ENCODE measurements at regions not wholly inside any gene's neighbourhood (a gene's known extent, or its start where the extent isn't known, plus 50 kb on each side); places are given as distances from the start of the nearest gene placed in this dataset.
"Not testable (repeated sequence)": the region's sequence is repeated elsewhere in the genome, so short reads cannot be mapped to it uniquely, and the experiment has no call there.

DNA sequence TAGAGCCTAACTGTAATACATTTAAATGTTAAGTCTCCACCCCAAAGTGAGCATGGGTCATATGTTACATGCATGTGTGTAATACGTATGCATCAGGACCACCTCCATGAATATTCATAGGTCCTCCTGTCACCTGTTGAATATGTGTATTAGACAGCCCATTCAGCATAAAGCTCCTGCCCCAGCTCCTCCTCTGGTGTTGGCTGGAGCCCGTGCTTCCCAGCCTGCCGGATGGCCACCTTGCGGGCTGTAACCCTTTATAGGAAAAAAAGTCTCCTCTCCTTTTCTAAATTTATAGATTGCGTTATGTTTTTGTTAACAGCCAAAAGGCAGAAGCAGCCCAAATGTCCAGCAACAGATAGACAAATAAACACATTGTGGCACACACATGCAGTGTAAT lies 299.5 kb downstream of the MED10 start:
- DNase-seq: no peak

DNA sequence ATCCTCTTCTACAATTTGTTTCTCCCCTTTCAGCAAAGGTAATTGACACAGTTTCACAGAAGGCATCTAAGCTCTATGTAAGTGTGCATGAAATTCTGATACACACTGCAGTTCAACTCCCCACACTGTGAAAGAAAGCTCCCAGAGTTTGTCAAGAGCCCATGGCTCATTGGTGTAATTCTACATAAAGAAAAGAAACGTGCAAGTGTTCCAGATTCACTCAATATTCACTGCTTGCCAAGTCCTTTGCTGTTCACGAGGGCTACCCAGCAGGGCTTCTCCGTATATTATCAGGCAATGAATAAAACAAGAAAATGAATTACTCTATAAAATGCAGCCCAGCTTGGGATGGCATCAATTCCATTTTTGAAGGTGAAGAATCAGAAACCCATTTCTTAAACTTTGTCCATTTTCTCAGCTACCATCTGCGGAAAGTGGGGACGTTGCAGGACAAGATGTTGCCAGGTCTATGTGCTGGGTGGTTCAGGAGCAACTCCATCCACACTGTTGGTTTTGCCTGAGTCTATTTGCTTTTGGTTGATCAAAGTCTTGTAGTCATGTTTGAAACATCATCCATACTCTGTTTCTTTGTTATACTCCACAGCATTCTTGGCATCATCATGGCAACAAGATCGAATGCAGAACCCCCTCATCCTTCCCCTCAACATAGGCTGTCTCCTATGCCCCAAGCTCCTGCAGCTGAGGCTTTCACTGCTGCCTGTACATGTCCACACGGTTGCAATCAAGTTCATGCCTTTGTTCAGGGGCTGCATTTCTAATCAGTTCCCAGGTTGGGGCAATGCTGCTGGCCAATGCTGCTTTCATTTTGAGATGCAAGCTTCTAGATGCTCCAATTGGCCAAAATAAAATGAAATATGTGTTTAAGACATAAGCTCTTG lies 301.8 kb downstream of the MED10 start:
- DNase-seq: no peak

GRCh38 chr5:6072488-6072887 lies 305.9 kb downstream of the MED10 start:
- DNase-seq: not testable (repeated sequence)

GRCh38 chr5:6069496-6070185 lies 308.7 kb downstream of the MED10 start:
- DNase-seq: no peak

- DNase-seq: no peak
Observed at GRCh38 chr5:6066016-6066415, 312.3 kb downstream of the MED10 start.

GRCh38 chr5:6059137-6059800 lies 319.1 kb downstream of the MED10 start:
- no peak for DNase-seq

GRCh38 chr5:6058055-6058715 lies 320.2 kb downstream of the MED10 start:
- no peak for DNase-seq

GRCh38 chr5:6056280-6056679 lies 322.1 kb downstream of the MED10 start:
- DNase-seq: no peak

- DNase-seq: no peak
Observed at GRCh38 chr5:6049662-6050061, 328.7 kb downstream of the MED10 start.

DNA sequence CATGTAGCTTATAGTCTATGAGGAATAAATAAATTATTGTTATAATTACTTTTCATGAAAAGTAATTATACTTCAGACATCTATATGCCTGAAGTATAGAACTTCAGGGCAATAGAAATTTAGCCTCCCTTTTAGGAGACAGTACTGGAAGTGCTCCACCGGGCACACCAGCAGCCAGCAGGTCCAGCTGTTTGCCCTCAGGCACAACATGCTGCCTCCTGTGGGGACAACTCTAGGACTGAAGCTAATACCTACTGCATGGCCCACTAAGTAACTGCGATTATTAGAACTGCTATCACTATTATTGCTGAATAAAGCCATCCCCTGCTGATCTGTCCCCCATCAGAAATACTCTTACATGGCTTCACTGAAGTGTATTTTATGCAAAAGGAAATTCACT lies 329.6 kb downstream of the MED10 start:
- no peak for DNase-seq

GRCh38 chr5:6046296-6046967 lies 331.9 kb downstream of the MED10 start:
- no peak for DNase-seq

DNA sequence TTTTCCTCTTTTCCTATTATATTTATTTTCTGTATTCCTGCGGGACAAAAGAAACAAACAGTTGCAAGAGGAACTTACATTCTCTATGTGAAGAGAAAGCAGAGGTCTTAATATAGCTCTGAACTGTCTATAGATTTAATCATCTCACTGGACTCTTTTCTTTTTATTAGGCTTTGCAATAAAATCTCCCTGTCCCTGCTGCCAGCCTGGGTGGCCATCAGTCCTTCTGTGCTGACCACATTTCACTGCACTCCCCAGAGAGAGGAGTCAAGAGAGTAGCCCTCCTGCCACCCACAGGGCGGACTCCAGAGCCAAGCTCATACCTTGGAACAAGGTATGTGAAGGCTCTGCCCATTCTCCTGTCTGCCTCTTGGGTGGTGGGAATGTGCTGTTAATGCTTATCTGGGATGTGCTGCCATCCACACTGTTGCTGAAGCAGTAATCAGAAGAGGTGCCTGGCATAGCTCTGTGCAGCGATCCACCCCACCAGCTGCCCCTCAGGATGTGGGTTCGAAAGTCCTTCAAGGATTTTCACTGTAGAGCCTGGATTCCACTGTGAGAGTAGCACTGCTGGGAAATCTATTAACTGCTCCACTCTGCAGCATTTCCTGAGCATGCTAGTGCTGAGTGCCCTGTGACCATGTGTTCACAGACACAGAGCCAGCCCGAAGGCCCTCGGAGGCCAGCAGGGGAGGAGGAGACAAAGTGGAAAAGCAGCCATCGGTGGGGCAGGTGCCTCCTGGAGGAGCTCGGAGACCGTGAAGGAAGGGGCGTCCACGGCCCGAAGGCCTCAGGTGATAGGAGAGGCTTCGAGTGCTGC lies 334.6 kb downstream of the MED10 start:
- DNase-seq: no peak

- no peak for DNase-seq
Observed at GRCh38 chr5:6041977-6042550, 336.3 kb downstream of the MED10 start.

- DNase-seq: no peak
Observed at GRCh38 chr5:6039111-6039510, 339.2 kb downstream of the MED10 start.

DNA sequence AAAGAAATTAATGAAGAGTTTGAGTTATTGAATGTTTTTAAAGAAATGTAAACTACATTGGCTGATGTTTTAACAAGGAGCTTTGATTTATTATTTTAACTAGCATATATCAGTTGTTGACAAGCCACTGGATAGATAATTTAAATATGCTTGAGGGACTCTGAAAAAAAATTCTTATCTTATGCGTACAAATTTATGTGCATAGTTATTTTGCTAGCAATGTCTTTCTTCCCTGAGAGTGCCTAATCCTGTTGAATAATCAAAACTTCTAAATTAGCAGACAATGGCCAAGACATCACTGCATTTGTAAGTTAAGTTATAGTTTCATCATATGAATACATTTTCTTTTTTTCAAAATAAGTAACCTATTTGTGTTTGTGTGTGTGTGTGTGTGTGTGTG lies 342.3 kb downstream of the MED10 start:
- no peak for DNase-seq

DNA sequence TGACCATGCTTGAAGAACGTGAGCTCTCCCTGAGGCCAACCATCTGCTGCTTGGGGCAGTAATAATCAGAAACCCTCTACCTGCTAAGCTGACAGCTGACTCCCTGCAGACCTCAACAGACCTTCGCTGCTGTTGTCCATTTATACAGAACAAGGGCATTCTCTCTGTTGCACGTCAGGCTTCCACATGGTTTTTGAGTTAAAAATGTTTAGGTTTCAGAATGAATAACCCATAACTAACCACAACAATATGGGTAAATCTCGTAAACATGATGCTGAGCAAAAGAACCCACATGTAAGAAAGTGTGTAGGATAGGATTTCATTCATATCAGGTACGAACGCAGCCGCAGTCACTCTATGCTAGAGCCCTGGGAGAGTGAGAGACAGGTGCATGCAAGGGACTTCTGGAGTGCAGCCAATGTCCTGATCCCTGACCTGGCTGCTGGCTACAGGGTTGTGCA lies 348.5 kb downstream of the MED10 start:
- DNase-seq: no peak

DNA sequence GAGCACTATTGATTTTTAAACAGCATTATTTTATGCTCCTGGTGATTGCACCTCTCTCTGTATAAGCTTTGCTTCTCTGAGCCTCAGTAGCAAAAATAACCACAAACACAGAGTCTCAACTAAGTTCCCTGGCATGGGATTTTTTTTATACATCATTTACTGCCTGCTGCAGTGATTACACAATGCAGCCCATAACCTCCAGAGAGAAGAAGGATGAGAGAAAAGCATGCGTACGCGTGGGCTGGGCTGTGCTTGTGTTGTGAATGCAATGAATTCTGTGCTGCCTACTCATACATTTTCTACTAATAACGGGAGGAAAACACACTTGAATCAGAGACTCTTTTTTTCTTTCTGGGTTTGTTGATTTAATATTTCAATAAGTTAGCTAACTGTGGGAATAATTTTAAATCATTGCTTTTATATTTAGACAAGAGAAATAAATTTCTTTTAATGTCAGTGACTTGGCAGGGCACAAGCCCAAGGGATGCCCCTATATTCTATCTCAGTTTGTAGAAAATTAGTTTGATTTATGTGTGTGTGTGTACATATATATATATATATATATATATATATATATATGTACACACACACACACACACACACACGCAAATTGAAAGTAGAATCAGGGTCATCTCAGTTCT lies 351.5 kb downstream of the MED10 start:
- peak in 2 of 3 donors; percentile 14 to 58 for DNase-seq

DNA sequence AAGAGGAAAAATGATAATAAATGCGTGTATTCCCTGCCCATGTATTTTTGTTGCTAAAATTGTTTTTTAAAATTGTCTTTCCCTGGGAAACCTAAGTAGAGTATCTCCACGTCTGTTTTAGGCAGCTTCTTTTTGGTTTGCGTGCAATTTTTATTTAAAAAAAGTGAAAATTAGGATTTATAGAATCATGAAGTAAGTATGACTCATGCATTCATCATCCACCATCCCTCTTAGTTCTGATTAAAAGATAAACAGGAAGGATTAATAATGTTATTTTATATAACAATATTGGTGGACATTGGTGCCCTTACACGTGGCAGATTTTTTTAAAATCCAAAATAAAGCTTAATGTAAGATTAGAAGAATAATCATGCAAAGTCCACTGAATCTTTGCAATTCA lies 358.7 kb downstream of the MED10 start:
- DNase-seq: no peak

- no peak for DNase-seq
Observed at GRCh38 chr5:6013506-6013905, 364.8 kb downstream of the MED10 start.

GRCh38 chr5:6011199-6011598 lies 367.1 kb downstream of the MED10 start:
- DNase-seq: no peak

All from muscle of back (tissue), 3 donors.